H1 (cell line): ENCODE measurements at regions not wholly inside any gene's neighbourhood (a gene's known extent, or its start where the extent isn't known, plus 50 kb on each side); places are given as distances from the start of the nearest gene placed in this dataset.
A peak's percentile ranks its signal among the peaks of the same experiment; 100 is the strongest.

Experiments used
- BACH1 ChIP-seq: IDR thresholded peaks from 2 replicates; pipeline ENCODE4 v1.6.1; 2012; ENCODE audit warnings: low read length, improper control_type of control experiment
- CBX8 ChIP-seq: fragments of 300-800, 300-1000 bp; sonication (generic); IDR thresholded peaks from 2 replicates; pipeline ENCODE4 v1.7.1; 2016; ENCODE audit warnings: low read depth, low read length, borderline replicate concordance
- CHD1 ChIP-seq: IDR thresholded peaks from 2 replicates; pipeline ENCODE4 v1.6.1; 2012; ENCODE audit warnings: low read depth, low read length, improper control_type of control experiment
- CHD2 ChIP-seq: IDR thresholded peaks from 2 replicates; pipeline ENCODE4 v1.6.1; 2012; ENCODE audit warnings: low read length, improper control_type of control experiment
- GABPA ChIP-seq: IDR thresholded peaks from 2 replicates; pipeline ENCODE4 v1.6.1; 2011; ENCODE audit warnings: mild to moderate bottlenecking, low read length, moderate library complexity, borderline replicate concordance; ENCODE audit not compliant: insufficient read depth
- HDAC2 ChIP-seq, 2 experiments: fragments of 300-600 bp in 1 of 2; sonication (generic) in 1 of 2; IDR thresholded peaks; 2 replicates each; pipeline ENCODE4 v1.6.1; 2011 to 2012; ENCODE audit warnings: low read depth in 2 of 2, low read length in 2 of 2, mild to moderate bottlenecking in 2 of 2, moderate library complexity in 2 of 2, borderline replicate concordance in 1 of 2, inconsistent platforms in 1 of 2
- JUND ChIP-seq: IDR thresholded peaks from 2 replicates; pipeline ENCODE4 v1.6.1; 2011; ENCODE audit warnings: mild to moderate bottlenecking, improper control_type of control experiment, low read length
- KDM4A ChIP-seq: IDR thresholded peaks from one replicate; pipeline ENCODE4 v1.7.1; 2012; ENCODE audit warnings: low read depth, mild to moderate bottlenecking, moderate library complexity, low read length, inconsistent platforms; ENCODE audit not compliant: severe bottlenecking
- RAD21 ChIP-seq, 2 experiments: IDR thresholded peaks in 1 of 2; conservative IDR thresholded peaks in 1 of 2; 2 replicates each; pipeline ENCODE4 v1.6.1; 2011; ENCODE audit warnings: low read depth in 2 of 2, low read length in 2 of 2, improper control_type of control experiment in 1 of 2, inconsistent platforms in 1 of 2, mild to moderate bottlenecking in 1 of 2, moderate library complexity in 1 of 2
- RFX5 ChIP-seq: IDR thresholded peaks from 2 replicates; pipeline ENCODE4 v1.6.1; 2011; ENCODE audit warnings: low read depth, low read length, improper control_type of control experiment, borderline replicate concordance
- RXRA ChIP-seq: IDR thresholded peaks from 2 replicates; pipeline ENCODE4 v1.6.1; 2011; ENCODE audit warnings: low read depth, mild to moderate bottlenecking, low read length, moderate library complexity; ENCODE audit not compliant: insufficient read depth
- SAP30 ChIP-seq: fragments of 300-600 bp; sonication (generic); IDR thresholded peaks from 2 replicates; pipeline ENCODE4 v1.7.1; 2012; ENCODE audit warnings: low read length, moderate library complexity, mild to moderate bottlenecking, inconsistent platforms; ENCODE audit not compliant: insufficient read depth, insufficient replicate concordance
- SP2 ChIP-seq: IDR thresholded peaks from 2 replicates; pipeline ENCODE4 v1.6.1; 2012; ENCODE audit warnings: mild to moderate bottlenecking, low read length, inconsistent platforms
- SUZ12 ChIP-seq: fragments of 200-600 bp; sonication (generic); IDR thresholded peaks from 2 replicates; pipeline ENCODE4 v1.6.1; 2012; ENCODE audit warnings: mild to moderate bottlenecking, inconsistent platforms, low read length, moderate library complexity, mixed read lengths
- TAF1 ChIP-seq: IDR thresholded peaks from 2 replicates; pipeline ENCODE4 v1.6.1; 2011; ENCODE audit warnings: mild to moderate bottlenecking, low read depth, low read length
- TBP ChIP-seq: IDR thresholded peaks from 2 replicates; pipeline ENCODE4 v1.6.1; 2011; ENCODE audit warnings: low read depth, low read length, improper control_type of control experiment
- TEAD4 ChIP-seq: IDR thresholded peaks from 2 replicates; pipeline ENCODE4 v1.6.1; 2012; ENCODE audit warnings: low read depth, low read length, inconsistent platforms, mixed read lengths
- YY1 ChIP-seq: IDR thresholded peaks from 2 replicates; pipeline ENCODE4 v1.6.1; 2011; ENCODE audit warnings: low read depth, mild to moderate bottlenecking, low read length
- ZNF274 ChIP-seq: IDR thresholded peaks from 2 replicates; pipeline ENCODE4 v1.7.0; 2012; ENCODE audit warnings: low read length, borderline replicate concordance; ENCODE audit errors: extremely low read depth
- TF ChIP-seq, protein P1 (sequence below): IDR thresholded peaks from 2 replicates; pipeline ENCODE4 v1.6.1; 2011; ENCODE audit warnings: low read depth, mild to moderate bottlenecking, low read length; ENCODE audit not compliant: insufficient read depth

DNA sequence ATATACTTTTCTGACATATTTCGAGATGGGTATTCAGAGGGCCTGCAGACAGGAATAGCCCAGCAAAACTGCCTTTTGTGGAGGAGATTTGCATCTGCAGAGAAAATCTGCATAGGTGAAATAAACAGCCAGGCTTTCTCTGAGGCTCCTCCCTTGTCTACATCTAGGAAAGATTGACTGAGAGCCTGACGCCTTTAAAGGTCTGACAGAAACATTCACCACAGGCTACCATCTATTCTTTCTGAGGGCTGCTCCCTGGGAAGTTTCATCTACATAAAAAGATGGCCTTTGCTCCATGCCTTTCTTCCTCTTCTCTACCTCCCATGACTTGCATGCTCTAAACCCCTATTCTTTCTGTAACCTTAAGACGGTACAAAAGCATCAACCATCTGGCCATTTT lies 55.0 kb upstream of the AP1S2 start (continued):
- TF ChIP-seq HDAC2 (IDR thresholded peaks at IDR 0.05; ENCODE audit: borderline replicate concordance in 1 of 2, low read depth in 2 of 2, low read length in 2 of 2) (no peak), ZNF274 (no peak), SUZ12 (no peak), KDM4A (no peak), CBX8 (no peak), YY1 (peak; percentile 80; the same call in 1 of the 2 replicates), SP2 (no peak), CHD1 (0 out of 2 replicates have a peak, but pooled peaks have one; percentile 35), JUND (no peak), RFX5 (no peak), TBP (no peak), GABPA (no peak), CHD2 (no peak), RAD21 (IDR thresholded peaks at IDR 0.05 in 1 of 2, conservative IDR thresholded peaks at IDR 0.05 in 1 of 2; ENCODE audit: low read depth in 2 of 2, low read length in 2 of 2) (no peak), SAP30 (no peak), TAF1 (0 out of 2 replicates have a peak, but pooled peaks have one; percentile 32), TEAD4 (no peak), BACH1 (no peak), RXRA (no peak)
- TF ChIP-seq, protein P1, sequence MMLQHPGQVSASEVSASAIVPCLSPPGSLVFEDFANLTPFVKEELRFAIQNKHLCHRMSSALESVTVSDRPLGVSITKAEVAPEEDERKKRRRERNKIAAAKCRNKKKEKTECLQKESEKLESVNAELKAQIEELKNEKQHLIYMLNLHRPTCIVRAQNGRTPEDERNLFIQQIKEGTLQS: no peak
